OCI-LY1 (cell line): ENCODE measurements at regions not wholly inside any gene's neighbourhood (a gene's known extent, or its start where the extent isn't known, plus 50 kb on each side); places are given as distances from the start of the nearest gene placed in this dataset.

Experiments
- H2AFZ ChIP-seq: fragments of 200-600 bp; sonication (generic), shearing (Covaris generic); 2 replicates; pipeline ENCODE4 v1.6.0; 2014; ENCODE audit warnings: antibody characterized with exemption, mild to moderate bottlenecking, low read length
- H3F3A ChIP-seq: fragments of 200-600 bp; sonication (generic), shearing (Covaris generic); 2 replicates; pipeline ENCODE4 v1.6.0; 2014; ENCODE audit warnings: mild to moderate bottlenecking, antibody characterized with exemption, low read length, moderate library complexity; ENCODE audit not compliant: insufficient read depth
- H3K27ac ChIP-seq: fragments of 200-600 bp; sonication (generic); 2 replicates; pipeline ENCODE4 v1.5.1; 2014; ENCODE audit warnings: low read length, mixed run types, mild to moderate bottlenecking, low read depth; ENCODE audit not compliant: poor library complexity, severe bottlenecking
- H3K27me3 ChIP-seq: fragments of 200-600 bp; sonication (generic); 2 replicates; pipeline ENCODE4 v1.6.0; 2014; ENCODE audit warnings: antibody characterized with exemption, mild to moderate bottlenecking, low read length, moderate library complexity; ENCODE audit not compliant: insufficient read depth
- H3K36me3 ChIP-seq: fragments of 200-600 bp; sonication (generic); 2 replicates; pipeline ENCODE4 v1.6.1; 2014; ENCODE audit warnings: mild to moderate bottlenecking, antibody characterized with exemption, low read length, moderate library complexity, mixed read lengths; ENCODE audit not compliant: insufficient read depth
- H3K4me1 ChIP-seq: fragments of 200-600 bp; sonication (generic); 2 replicates; pipeline ENCODE4 v1.5.1; 2014; ENCODE audit warnings: mild to moderate bottlenecking, low read length, moderate library complexity; ENCODE audit not compliant: insufficient read depth, severe bottlenecking
- H3K4me2 ChIP-seq: fragments of 200-600 bp; sonication (generic), shearing (Covaris generic); 2 replicates; pipeline ENCODE4 v1.6.1; 2014; ENCODE audit warnings: low read length
- H3K4me3 ChIP-seq: fragments of 200-600 bp; sonication (generic); 2 replicates; pipeline ENCODE4 v1.5.1; 2014; ENCODE audit warnings: low read length, low read depth, mild to moderate bottlenecking, mixed read lengths; ENCODE audit not compliant: poor library complexity, severe bottlenecking
- H3K79me2 ChIP-seq: fragments of 200-600 bp; shearing (Covaris generic); 2 replicates; pipeline ENCODE4 v1.6.1; 2016; ENCODE audit warnings: mixed run types, low read length, mixed read lengths; ENCODE audit not compliant: insufficient read depth
- H3K9ac ChIP-seq: fragments of 200-600 bp; sonication (generic), shearing (Covaris generic); 2 replicates; pipeline ENCODE4 v1.6.1; 2014; ENCODE audit warnings: mild to moderate bottlenecking, low read length, mixed read lengths
- H3K9me2 ChIP-seq: fragments of 200-600 bp; sonication (generic), shearing (Covaris generic); 2 replicates; pipeline ENCODE4 v1.6.1; 2014; ENCODE audit warnings: low read depth, mild to moderate bottlenecking, low read length, mixed read lengths
- H3K9me3 ChIP-seq: fragments of 200-600 bp; shearing (Covaris generic); 2 replicates; pipeline ENCODE4 v1.6.1; 2014; ENCODE audit warnings: low read length, mixed read lengths
- H4K20me1 ChIP-seq: fragments of 200-600 bp; sonication (generic), shearing (Covaris generic); 2 replicates; pipeline ENCODE4 v1.6.0; 2016; ENCODE audit warnings: mild to moderate bottlenecking, low read length; ENCODE audit not compliant: insufficient read depth
- EZH2 ChIP-seq: fragments of 200-600 bp; sonication (generic), shearing (Covaris generic); IDR thresholded peaks from 2 replicates; pipeline ENCODE4 v1.8.0; 2017; ENCODE audit warnings: borderline replicate concordance, mixed run types, mild to moderate bottlenecking, antibody characterized with exemption, low read length, moderate library complexity, mixed read lengths
- TF ChIP-seq, protein P1 (sequence below): fragments of 200-600 bp; sonication (generic), shearing (Covaris generic); IDR thresholded peaks from 2 replicates; pipeline ENCODE4 v1.5.1; 2017; ENCODE audit warnings: mild to moderate bottlenecking, antibody characterized with exemption, low read length, moderate library complexity, mixed read lengths

GRCh38 chr11:32184041-32184722 is 93.3 kb downstream of the RCN1 start:
- H3K9me2 ChIP-seq: no peaks in the 10 kb centered on the region
- no peaks in the 10 kb centered on the region for H3K36me3 ChIP-seq
- no peaks in the 10 kb centered on the region for H3F3A ChIP-seq
- H3K4me1 ChIP-seq: no peaks in the 10 kb centered on the region
- no peak overlapping the region for H2AFZ ChIP-seq
- no peaks in the 10 kb centered on the region for H3K79me2 ChIP-seq
- no peak overlapping the region for H3K27ac ChIP-seq
- no peak overlapping the region for H3K4me3 ChIP-seq
- H3K9ac ChIP-seq: no peak overlapping the region
- H3K9me3 ChIP-seq: no peaks in the 10 kb centered on the region
- TF ChIP-seq, protein P1, sequence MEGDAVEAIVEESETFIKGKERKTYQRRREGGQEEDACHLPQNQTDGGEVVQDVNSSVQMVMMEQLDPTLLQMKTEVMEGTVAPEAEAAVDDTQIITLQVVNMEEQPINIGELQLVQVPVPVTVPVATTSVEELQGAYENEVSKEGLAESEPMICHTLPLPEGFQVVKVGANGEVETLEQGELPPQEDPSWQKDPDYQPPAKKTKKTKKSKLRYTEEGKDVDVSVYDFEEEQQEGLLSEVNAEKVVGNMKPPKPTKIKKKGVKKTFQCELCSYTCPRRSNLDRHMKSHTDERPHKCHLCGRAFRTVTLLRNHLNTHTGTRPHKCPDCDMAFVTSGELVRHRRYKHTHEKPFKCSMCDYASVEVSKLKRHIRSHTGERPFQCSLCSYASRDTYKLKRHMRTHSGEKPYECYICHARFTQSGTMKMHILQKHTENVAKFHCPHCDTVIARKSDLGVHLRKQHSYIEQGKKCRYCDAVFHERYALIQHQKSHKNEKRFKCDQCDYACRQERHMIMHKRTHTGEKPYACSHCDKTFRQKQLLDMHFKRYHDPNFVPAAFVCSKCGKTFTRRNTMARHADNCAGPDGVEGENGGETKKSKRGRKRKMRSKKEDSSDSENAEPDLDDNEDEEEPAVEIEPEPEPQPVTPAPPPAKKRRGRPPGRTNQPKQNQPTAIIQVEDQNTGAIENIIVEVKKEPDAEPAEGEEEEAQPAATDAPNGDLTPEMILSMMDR: no peak
- TF ChIP-seq EZH2: no peak
- H3K27me3 ChIP-seq: no peaks in the 10 kb centered on the region
- H3K4me2 ChIP-seq: no peak overlapping the region
- H4K20me1 ChIP-seq: no peaks in the 10 kb centered on the region

DNA sequence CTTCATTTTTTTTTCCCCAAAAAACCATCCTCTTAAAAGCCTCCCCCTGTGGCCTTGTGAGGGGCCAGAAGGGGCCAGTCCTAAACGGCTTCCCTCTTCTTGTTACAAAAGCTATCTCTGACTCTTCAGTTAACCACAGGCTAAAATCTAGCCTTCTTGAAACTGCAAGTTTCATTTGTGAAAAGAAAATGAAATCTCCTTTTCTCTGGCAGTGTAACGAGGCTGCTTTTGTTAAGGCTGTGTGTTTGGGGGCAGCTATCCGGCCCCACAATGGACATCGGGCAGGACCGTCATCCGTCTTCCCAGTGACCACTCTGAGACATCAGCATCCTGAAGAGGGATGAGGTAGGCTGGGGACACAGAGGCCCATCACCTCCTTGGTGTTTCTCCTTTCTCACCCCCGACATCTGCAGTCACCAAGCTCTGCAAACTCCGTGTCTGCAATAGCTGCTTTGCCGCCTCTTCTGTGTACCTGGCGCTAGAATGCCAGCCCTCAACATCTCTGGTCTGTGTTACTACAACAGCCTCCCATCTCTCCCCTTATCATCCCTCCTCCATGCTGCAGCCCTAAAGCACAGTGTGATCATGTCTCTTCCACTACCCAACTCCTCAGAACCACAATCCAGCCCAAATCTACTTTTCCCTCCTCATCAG is 94.0 kb downstream of the RCN1 start:
- Histone ChIP-seq H3K4me2 (no peak overlapping the region), H3K9me3 (no peaks in the 10 kb centered on the region), H3K9ac (no peak overlapping the region)

GRCh38 chr11:32186118-32186517 is 95.2 kb downstream of the RCN1 start:
- no peak for TF ChIP-seq EZH2
- TF ChIP-seq, protein P1: no peak
- H3K36me3 ChIP-seq: no peaks in the 10 kb centered on the region

More for the DNA sequence above, 94.0 kb downstream of the RCN1 start:
- Histone ChIP-seq H3K4me3 (no peak overlapping the region), H3K36me3 (no peaks in the 10 kb centered on the region), H3K27ac (no peak overlapping the region), H4K20me1 (no peaks in the 10 kb centered on the region), H3F3A (no peaks in the 10 kb centered on the region), H3K4me1 (no peaks in the 10 kb centered on the region), H3K27me3 (no peaks in the 10 kb centered on the region), H2AFZ (no peak overlapping the region), H3K9me2 (no peaks in the 10 kb centered on the region), H3K79me2 (no peaks in the 10 kb centered on the region)
- TF ChIP-seq, protein P1: no peak

More at GRCh38 chr11:32186118-32186517, 95.2 kb downstream of the RCN1 start:
- Histone ChIP-seq H3K4me3 (no peak overlapping the region), H2AFZ (no peak overlapping the region), H3K4me2 (no peak overlapping the region), H3K79me2 (no peaks in the 10 kb centered on the region), H3K9me3 (no peaks in the 10 kb centered on the region), H3K27me3 (no peaks in the 10 kb centered on the region), H3K9me2 (no peaks in the 10 kb centered on the region), H3K9ac (no peak overlapping the region), H4K20me1 (no peaks in the 10 kb centered on the region), H3K27ac (no peak overlapping the region), H3F3A (no peaks in the 10 kb centered on the region), H3K4me1 (no peaks in the 10 kb centered on the region)
